ENCODE measurements at regions not wholly inside any gene's neighbourhood (a gene's known extent, or its start where the extent isn't known, plus 50 kb on each side); places are given as distances from the start of the nearest gene placed in this dataset.

GRCh38 chr4:17366496-17366895 is 145.4 kb downstream of the QDPR start:
- no peak for TF ChIP-seq EZH2 (IDR thresholded peaks at IDR 0.05; ENCODE audit: insufficient read depth, poor library complexity, severe bottlenecking)
- TF ChIP-seq EZH2phosphoT487 (IDR thresholded peaks at IDR 0.05; ENCODE audit: insufficient read depth, low read depth), result no peak
